ENCODE measurements at regions not wholly inside any gene's neighbourhood (a gene's known extent, or its start where the extent isn't known, plus 50 kb on each side); places are given as distances from the start of the nearest gene placed in this dataset.

- no peak for DNase-seq (ENCODE audit: low read depth, low spot score)
- Histone ChIP-seq H3K36me3 (ENCODE audit: control insufficient read depth, insufficient read depth, low read length) (no peaks in the 10 kb centered on the region), H3K4me3 (ENCODE audit: low read length) (no peak overlapping the region), H3K4me1 (ENCODE audit: control insufficient read depth, insufficient read depth, low read length) (no peaks in the 10 kb centered on the region), H3K9me3 (ENCODE audit: control insufficient read depth, insufficient read depth, low read length) (no peaks in the 10 kb centered on the region), H3K27ac (ENCODE audit: low read length) (no peak overlapping the region), H3K27me3 (ENCODE audit: control insufficient read depth, insufficient read depth, low read length) (no peaks in the 10 kb centered on the region)
- WGBS (ENCODE audit: insufficient coverage, insufficient read length): no CpG with 5 or more reads among the region's 4 CpGs
Observed at GRCh38 chr16:26276289-26276688, 584.5 kb downstream of the HS3ST4 start.

- peak; percentile 5 for DNase-seq (ENCODE audit: low read depth, low spot score)
- no peak overlapping the region for H3K4me3 ChIP-seq (ENCODE audit: low read length)
- H3K27ac ChIP-seq (ENCODE audit: low read length): no peak overlapping the region
- H3K9me3 ChIP-seq (ENCODE audit: control insufficient read depth, insufficient read depth, low read length): no peaks in the 10 kb centered on the region
- no peaks in the 10 kb centered on the region for H3K36me3 ChIP-seq (ENCODE audit: control insufficient read depth, insufficient read depth, low read length)
- H3K27me3 ChIP-seq (ENCODE audit: control insufficient read depth, insufficient read depth, low read length): no peaks in the 10 kb centered on the region
- no CpG with 5 or more reads among the region's 8 CpGs for WGBS (ENCODE audit: insufficient coverage, insufficient read length)
- peaks cover 3% of the 10 kb centered on the region for H3K4me1 ChIP-seq (ENCODE audit: control insufficient read depth, insufficient read depth, low read length)
Observed at GRCh38 chr16:26281381-26282110, 589.8 kb downstream of the HS3ST4 start.

- no peaks in the 10 kb centered on the region for H3K4me1 ChIP-seq (ENCODE audit: control insufficient read depth, insufficient read depth, low read length)
- H3K9me3 ChIP-seq (ENCODE audit: control insufficient read depth, insufficient read depth, low read length): no peaks in the 10 kb centered on the region
- no CpG with 5 or more reads among the region's 12 CpGs for WGBS (ENCODE audit: insufficient coverage, insufficient read length)
- no peaks in the 10 kb centered on the region for H3K36me3 ChIP-seq (ENCODE audit: control insufficient read depth, insufficient read depth, low read length)
- DNase-seq (ENCODE audit: low read depth, low spot score): no peak
- no peak overlapping the region for H3K4me3 ChIP-seq (ENCODE audit: low read length)
- no peak overlapping the region for H3K27ac ChIP-seq (ENCODE audit: low read length)
- no peaks in the 10 kb centered on the region for H3K27me3 ChIP-seq (ENCODE audit: control insufficient read depth, insufficient read depth, low read length)
Observed at GRCh38 chr16:26295625-26296304, 604.0 kb downstream of the HS3ST4 start.

GRCh38 chr16:26301516-26301915 lies 609.8 kb downstream of the HS3ST4 start:
- no CpG with 5 or more reads among the region's 2 CpGs for WGBS (ENCODE audit: insufficient coverage, insufficient read length)
- no peaks in the 10 kb centered on the region for H3K9me3 ChIP-seq (ENCODE audit: control insufficient read depth, insufficient read depth, low read length)
- no peak overlapping the region for H3K27ac ChIP-seq (ENCODE audit: low read length)
- H3K36me3 ChIP-seq (ENCODE audit: control insufficient read depth, insufficient read depth, low read length): no peaks in the 10 kb centered on the region
- H3K27me3 ChIP-seq (ENCODE audit: control insufficient read depth, insufficient read depth, low read length): no peaks in the 10 kb centered on the region
- no peaks in the 10 kb centered on the region for H3K4me1 ChIP-seq (ENCODE audit: control insufficient read depth, insufficient read depth, low read length)
- DNase-seq (ENCODE audit: low read depth, low spot score): no peak
- no peak overlapping the region for H3K4me3 ChIP-seq (ENCODE audit: low read length)

GRCh38 chr16:26316683-26317464 lies 625.1 kb downstream of the HS3ST4 start:
- no peaks in the 10 kb centered on the region for H3K36me3 ChIP-seq (ENCODE audit: control insufficient read depth, insufficient read depth, low read length)
- H3K4me3 ChIP-seq (ENCODE audit: low read length): no peak overlapping the region
- H3K4me1 ChIP-seq (ENCODE audit: control insufficient read depth, insufficient read depth, low read length): no peaks in the 10 kb centered on the region
- peak; percentile 27 for DNase-seq (ENCODE audit: low read depth, low spot score)
- H3K27me3 ChIP-seq (ENCODE audit: control insufficient read depth, insufficient read depth, low read length): no peaks in the 10 kb centered on the region
- no peaks in the 10 kb centered on the region for H3K9me3 ChIP-seq (ENCODE audit: control insufficient read depth, insufficient read depth, low read length)
- no peak overlapping the region for H3K27ac ChIP-seq (ENCODE audit: low read length)
- no CpG with 5 or more reads among the region's 12 CpGs for WGBS (ENCODE audit: insufficient coverage, insufficient read length)

GRCh38 chr16:26317885-26318284 lies 626.1 kb downstream of the HS3ST4 start:
- Histone ChIP-seq H3K36me3 (ENCODE audit: control insufficient read depth, insufficient read depth, low read length) (no peaks in the 10 kb centered on the region), H3K27ac (ENCODE audit: low read length) (no peak overlapping the region), H3K9me3 (ENCODE audit: control insufficient read depth, insufficient read depth, low read length) (no peaks in the 10 kb centered on the region), H3K4me3 (ENCODE audit: low read length) (no peak overlapping the region), H3K27me3 (ENCODE audit: control insufficient read depth, insufficient read depth, low read length) (no peaks in the 10 kb centered on the region), H3K4me1 (ENCODE audit: control insufficient read depth, insufficient read depth, low read length) (no peaks in the 10 kb centered on the region)
- no peak for DNase-seq (ENCODE audit: low read depth, low spot score)

GRCh38 chr16:26330654-26331053 lies 638.9 kb downstream of the HS3ST4 start:
- Histone ChIP-seq H3K9me3 (ENCODE audit: control insufficient read depth, insufficient read depth, low read length) (peaks cover 2% of the 10 kb centered on the region; the same call in 1 of the 2 replicates), H3K36me3 (ENCODE audit: control insufficient read depth, insufficient read depth, low read length) (no peaks in the 10 kb centered on the region), H3K27ac (ENCODE audit: low read length) (no peak overlapping the region), H3K4me1 (ENCODE audit: control insufficient read depth, insufficient read depth, low read length) (no peaks in the 10 kb centered on the region), H3K27me3 (ENCODE audit: control insufficient read depth, insufficient read depth, low read length) (no peaks in the 10 kb centered on the region), H3K4me3 (ENCODE audit: low read length) (no peak overlapping the region)
- WGBS (ENCODE audit: insufficient coverage, insufficient read length): no CpG with 5 or more reads among the region's 1 CpG
- no peak for DNase-seq (ENCODE audit: low read depth, low spot score)

- H3K27ac ChIP-seq (ENCODE audit: low read length): no peak overlapping the region
- WGBS (ENCODE audit: insufficient coverage, insufficient read length): no CpG with 5 or more reads among the region's 8 CpGs
- no peaks in the 10 kb centered on the region for H3K27me3 ChIP-seq (ENCODE audit: control insufficient read depth, insufficient read depth, low read length)
- DNase-seq (ENCODE audit: low read depth, low spot score): no peak
- no peaks in the 10 kb centered on the region for H3K9me3 ChIP-seq (ENCODE audit: control insufficient read depth, insufficient read depth, low read length)
- no peaks in the 10 kb centered on the region for H3K36me3 ChIP-seq (ENCODE audit: control insufficient read depth, insufficient read depth, low read length)
- no peaks in the 10 kb centered on the region for H3K4me1 ChIP-seq (ENCODE audit: control insufficient read depth, insufficient read depth, low read length)
- H3K4me3 ChIP-seq (ENCODE audit: low read length): no peak overlapping the region
Observed at GRCh38 chr16:26334218-26335111, 642.7 kb downstream of the HS3ST4 start.

DNA sequence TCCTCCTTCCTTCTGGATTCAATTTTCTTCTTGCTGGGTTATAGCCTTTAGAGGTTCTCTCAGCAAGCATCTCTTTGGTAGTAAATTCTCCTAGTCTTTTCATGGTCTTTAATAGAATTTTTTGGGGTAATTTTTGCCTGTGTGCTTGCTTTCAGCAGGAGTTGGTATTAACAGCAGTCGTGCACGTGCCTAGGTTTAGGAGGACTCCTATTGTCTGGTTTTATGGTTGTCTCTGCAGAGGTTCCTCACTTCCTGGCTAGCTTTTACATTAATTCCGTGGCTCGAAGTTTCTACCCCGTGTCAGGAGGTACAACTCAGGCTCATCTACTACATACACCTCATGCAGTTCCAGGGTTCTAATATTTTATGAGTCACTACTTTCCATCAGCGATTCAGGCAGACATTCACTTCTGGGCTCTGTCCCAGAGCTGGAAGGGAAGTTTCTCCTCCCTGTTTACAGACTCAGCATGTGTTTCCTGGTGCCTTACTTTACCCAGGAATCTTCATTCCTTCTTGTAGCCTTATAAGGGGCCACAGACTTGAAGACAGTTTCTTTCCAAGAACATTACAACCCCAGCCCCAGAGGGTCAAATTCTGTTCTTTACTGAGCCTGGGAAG lies 643.6 kb downstream of the HS3ST4 start:
- Histone ChIP-seq H3K36me3 (ENCODE audit: control insufficient read depth, insufficient read depth, low read length) (no peaks in the 10 kb centered on the region), H3K9me3 (ENCODE audit: control insufficient read depth, insufficient read depth, low read length) (no peaks in the 10 kb centered on the region), H3K27ac (ENCODE audit: low read length) (no peak overlapping the region), H3K4me3 (ENCODE audit: low read length) (no peak overlapping the region), H3K4me1 (ENCODE audit: control insufficient read depth, insufficient read depth, low read length) (no peaks in the 10 kb centered on the region), H3K27me3 (ENCODE audit: control insufficient read depth, insufficient read depth, low read length) (no peaks in the 10 kb centered on the region)
- DNase-seq (ENCODE audit: low read depth, low spot score): no peak
- WGBS (ENCODE audit: insufficient coverage, insufficient read length): no CpG with 5 or more reads among the region's 6 CpGs

Measured in iPS DF 6.9 (cell line).